GM21529 (cell line): ENCODE measurements at regions not wholly inside any gene's neighbourhood (a gene's known extent, or its start where the extent isn't known, plus 50 kb on each side); places are given as distances from the start of the nearest gene placed in this dataset.

Experiments used
- ATAC-seq: cut with Tn5 transposase; IDR thresholded peaks from one replicate; pipeline ENCODE4 v1.9.1; 2021; ENCODE audit not compliant: unreplicated experiment

GRCh38 chr18:56382541-56382940 is 255.9 kb downstream of the TXNL1 start:
- ATAC-seq: no peak

DNA sequence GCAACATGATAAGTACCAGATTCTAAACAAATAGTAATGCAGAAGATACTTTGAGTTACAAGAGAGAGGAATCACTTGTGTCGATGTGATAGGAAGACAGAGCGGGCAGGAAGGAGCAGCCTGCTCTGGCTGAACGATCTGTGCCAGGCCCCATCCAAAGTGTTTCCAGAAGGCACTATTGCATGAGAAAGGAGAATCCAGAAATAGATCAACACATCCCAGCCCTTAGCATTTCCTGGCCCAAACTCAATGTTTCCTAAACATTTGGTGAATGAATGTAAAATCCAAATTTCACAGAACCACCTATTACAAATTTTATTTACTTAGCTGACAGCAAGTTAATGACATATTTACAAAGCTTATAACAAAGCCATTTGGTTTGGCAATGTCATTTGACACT is 257.2 kb downstream of the TXNL1 start:
- no peak for ATAC-seq

DNA sequence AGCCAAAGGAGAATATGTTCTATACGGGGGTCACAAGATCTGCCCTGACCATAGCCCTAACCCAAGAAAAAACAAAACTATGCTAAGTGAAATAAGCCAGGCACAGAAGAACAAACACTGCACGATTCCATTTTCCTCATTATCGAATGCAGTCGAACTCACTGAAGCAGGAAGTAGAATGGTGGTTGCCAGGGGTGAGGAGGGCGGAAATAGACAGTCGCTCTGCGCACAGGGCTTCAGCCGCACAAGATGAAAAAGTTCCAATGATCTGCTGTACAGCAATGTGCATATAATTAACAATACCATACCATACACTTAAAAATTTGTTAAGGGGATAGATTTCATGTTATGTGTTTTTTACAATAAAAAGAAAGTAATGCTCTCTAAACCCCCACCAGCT is 257.7 kb downstream of the TXNL1 start:
- ATAC-seq: no peak

GRCh38 chr18:56379256-56379655 is 259.1 kb downstream of the TXNL1 start:
- ATAC-seq: no peak

- no peak for ATAC-seq
Measured at GRCh38 chr18:56377231-56377630, 261.2 kb downstream of the TXNL1 start.

- ATAC-seq: no peak
Measured at GRCh38 chr18:56374007-56374655, 264.3 kb downstream of the TXNL1 start.

- no peak for ATAC-seq
Measured at GRCh38 chr18:56373601-56374000, 264.8 kb downstream of the TXNL1 start.

DNA sequence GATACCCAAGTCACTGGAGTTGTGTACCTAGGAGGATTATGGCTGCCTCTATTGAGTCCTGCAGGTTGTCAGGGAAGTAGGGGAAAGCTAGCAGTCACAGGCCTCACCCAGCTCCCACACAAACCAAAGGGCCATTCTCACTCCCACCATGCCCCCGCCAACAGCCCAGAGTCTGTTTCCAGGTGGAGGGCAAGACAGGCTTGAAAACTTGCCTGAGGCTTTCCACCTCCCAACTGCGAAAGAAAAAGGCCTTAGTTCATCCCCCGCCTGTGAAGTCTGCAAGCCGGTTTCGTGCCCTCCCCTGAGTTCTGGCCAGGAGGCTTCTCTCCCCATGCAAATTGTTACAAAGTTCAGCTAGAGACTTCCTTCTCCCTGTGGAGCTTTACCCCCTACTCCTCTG is 270.3 kb downstream of the TXNL1 start:
- ATAC-seq: no peak

- no peak for ATAC-seq
Measured at GRCh38 chr18:56358608-56359280, 279.6 kb downstream of the TXNL1 start.

DNA sequence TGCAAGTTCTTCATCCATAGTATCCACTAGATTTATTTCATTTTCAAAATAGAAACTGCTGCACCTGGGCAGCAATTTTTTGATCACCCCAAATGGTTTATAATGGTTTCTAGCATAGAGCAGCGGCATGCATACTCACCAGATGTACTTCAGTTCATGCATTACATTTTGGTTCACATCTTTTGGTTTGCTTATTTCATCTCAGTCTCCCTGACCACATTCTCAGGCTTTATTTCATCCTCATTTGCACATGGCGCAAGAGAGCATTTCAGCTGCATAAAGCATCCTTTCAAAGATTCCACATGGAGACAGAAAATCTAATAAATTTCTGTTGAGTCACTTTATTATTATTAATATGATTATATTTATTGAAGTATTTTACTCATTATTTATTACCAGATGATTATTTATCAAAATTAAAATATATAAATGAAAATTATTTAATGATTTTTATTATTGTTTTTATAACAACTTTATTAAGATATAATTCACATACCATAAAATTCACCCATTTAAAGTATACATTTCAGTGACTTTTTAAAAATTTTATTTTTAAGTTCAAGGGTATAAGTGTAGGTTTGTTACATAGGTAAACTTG is 284.6 kb downstream of the TXNL1 start:
- no peak for ATAC-seq

DNA sequence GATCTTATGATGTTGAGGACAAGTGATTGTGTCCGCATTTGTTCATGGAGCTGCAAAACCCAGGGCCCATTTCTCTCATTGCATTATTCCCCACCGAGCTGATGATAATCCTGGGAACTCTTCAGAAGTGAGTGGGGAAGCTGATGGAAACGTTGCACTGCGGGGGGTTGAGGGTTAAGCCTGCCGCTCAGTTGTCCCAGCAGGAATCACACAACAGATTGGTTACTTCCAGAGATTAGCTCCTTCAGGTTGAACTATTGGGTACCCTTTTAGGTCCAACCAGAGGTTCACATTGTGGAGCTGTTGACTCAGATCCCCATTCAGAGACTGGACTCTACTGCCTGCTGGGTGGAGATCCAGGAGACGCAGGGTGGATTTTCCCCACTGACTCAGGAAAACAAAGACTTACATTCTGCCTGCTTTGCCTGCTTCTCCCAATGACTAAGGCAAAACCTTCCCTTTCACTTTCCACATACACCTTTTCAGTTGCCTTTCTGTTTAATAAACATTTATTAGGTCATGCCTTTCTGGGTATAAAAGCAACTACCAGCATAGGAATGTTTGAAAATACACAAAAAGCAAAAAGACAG is 286.4 kb downstream of the TXNL1 start:
- no peak for ATAC-seq

DNA sequence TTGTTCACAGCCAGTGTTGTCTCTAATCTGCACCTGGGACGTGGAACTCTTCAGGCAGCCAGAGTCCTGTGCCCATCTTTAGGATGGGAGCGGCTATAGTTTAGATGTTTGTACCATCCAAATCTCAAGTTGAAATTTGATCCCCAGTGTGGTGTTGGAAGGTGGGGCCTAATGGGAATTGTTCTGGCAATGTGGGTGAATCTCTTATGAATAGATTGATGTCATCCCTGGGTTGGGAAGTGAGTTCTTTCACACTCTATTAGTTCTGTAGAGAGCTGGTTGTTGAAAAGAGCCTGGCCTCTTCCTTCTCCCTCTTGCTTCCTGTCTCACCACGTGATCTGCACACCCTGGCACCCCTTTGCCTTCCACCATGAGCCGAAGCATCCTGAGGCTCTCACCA is 300.9 kb downstream of the TXNL1 start:
- no peak for ATAC-seq

- no peak for ATAC-seq
Measured at GRCh38 chr18:56333839-56334238, 304.6 kb downstream of the TXNL1 start.

- ATAC-seq: no peak
Measured at GRCh38 chr18:56333146-56333545, 305.2 kb downstream of the TXNL1 start.

DNA sequence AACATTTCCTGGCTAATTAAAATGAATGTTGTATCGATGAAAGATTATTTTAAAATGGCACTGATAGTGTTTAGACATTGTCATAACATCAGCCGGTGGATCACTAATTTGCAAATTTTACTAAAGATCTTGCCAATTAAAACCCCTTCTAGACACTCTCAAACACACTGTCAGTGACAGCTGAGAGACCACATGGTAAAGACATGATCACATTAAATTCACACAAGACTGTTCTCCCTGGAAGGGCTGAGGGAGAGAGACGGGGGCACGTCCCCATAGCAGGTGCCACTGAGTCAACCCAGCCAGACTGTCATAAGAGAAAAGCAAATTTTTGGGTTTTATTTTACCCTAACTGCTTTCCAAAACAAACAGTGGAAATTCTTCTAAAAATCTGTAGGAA is 306.0 kb downstream of the TXNL1 start:
- no peak for ATAC-seq

DNA sequence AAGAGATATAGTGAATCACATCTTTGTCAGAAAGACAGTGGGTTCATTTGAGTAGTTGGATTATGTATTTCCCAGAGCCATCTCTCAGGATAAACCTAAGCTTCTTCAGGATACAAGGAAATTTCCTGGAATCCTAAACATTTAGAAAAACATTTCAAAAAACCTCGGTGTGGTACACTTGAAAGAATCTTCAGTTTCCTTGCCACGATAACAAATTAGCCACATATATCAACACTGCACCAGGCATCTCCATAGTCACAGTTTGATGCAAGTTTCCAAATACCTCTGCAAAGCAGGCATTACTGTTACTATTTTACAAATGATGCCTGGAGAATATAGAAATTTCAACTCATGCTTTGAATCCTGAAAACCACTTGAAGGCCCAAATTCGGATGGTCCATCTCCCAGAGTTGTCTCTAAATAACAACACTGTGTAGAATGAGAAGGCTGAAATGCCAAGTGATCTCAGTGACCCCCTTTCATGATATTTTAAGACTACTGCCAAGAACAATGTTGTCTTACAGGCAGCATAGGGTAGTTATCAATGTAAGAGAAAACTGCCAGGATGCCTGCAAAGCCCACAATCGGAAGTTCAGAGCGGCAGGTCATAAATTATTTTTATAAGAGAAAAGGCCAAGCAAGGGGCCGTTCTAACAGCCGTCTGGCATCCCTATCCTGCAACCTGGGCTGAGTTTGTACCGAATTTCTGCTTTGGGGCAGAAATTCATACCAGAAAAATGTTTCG is 307.9 kb downstream of the TXNL1 start:
- ATAC-seq: no peak

- no peak for ATAC-seq
Measured at GRCh38 chr18:56329536-56329935, 308.9 kb downstream of the TXNL1 start.

DNA sequence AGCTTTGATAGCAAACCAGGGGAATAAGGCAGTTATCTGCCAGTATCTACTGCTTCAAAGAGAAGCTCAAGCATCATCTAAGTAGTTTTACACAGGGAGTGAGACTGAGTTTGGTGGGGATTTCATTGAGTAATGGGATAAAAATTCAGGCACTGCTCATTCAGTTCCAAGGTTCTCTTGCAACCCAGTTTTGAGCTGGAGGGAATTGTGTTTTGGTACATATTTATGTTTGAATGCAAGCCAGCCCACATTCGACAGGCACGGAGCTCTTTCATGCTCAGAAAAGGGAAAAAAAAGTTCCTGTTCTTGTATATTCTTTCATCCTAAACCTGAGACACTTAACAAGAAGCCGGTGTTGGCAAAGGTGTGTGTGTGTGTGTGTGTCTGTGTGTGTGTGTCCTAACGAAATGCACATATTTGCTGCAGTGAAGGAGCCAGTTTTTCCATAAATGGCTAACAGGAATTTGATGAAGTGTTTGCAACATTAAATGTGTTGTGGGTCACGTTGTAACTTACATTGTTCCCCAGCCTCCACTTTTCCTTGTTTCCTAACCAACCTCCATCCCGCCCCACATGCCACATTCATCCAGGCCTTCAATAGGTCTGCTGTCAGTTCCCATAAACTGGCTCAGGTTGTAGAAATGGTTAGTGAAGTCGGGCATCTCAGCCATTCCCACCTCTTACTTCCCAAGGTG is 311.1 kb downstream of the TXNL1 start:
- ATAC-seq: no peak

DNA sequence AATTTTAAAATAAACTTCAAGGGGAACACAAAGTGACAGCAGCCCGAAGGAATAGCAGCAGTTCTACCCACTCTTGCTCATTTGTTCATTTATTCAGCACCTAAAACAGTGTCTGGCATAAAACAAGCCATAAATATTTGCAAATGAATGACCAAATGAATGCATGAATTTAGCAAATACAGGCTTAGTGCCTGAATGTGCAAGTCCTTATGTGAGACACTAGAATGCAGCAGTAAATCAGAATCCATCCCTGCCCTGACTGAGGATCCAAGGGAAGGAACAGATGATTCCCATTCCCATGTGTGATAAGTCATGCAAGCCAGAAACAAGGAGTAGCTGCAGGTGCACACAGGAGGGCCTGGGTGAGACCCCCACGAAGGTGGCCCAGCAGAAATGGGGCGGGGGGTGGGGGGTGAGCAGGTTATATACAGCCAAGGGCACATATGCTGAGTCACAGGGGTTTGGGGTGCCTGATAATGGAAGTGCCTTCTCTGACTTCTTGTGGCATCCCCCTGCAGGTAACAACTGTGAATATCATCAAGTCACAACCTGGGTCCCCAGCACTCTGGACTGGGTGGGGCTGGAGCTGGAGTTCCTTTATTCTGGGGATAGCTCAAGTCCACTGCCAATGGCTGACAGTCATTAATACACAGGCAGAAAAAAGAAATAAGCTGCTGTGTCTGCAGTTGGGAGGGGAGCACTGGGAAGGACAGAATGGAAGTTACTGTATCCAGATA is 311.9 kb downstream of the TXNL1 start:
- ATAC-seq: no peak

- ATAC-seq: no peak
Measured at GRCh38 chr18:56323673-56324072, 314.7 kb downstream of the TXNL1 start.
